ENCODE measurements at regions not wholly inside any gene's neighbourhood (a gene's known extent, or its start where the extent isn't known, plus 50 kb on each side); places are given as distances from the start of the nearest gene placed in this dataset.
"Not testable (repeated sequence)": the region's sequence is repeated elsewhere in the genome, so short reads cannot be mapped to it uniquely, and the experiment has no call there.

- POLR2A ChIA-PET; H3K4me2 ChIP-seq; H2AFZ ChIP-seq (ENCODE audit: low read depth); H3K9me3 ChIP-seq; H3K9ac ChIP-seq; H3F3A ChIP-seq (replicated peaks; ENCODE audit: insufficient read depth); H3K36me3 ChIP-seq (replicated peaks in 1 of 2; ENCODE audit: control insufficient read depth in 1 of 2, insufficient read depth in 2 of 2, low read length in 1 of 2); CTCF ChIA-PET; H4K20me1 ChIP-seq (ENCODE audit: insufficient read depth); H3K4me1 ChIP-seq (ENCODE audit: control insufficient read depth in 1 of 2, insufficient read depth in 2 of 2, low read depth in 1 of 2, low read length in 1 of 2); H3K27ac ChIP-seq (ENCODE audit: low read depth in 2 of 2, low read length in 1 of 2); H3K9me2 ChIP-seq; H3K27me3 ChIP-seq (ENCODE audit: insufficient read depth); H3K4me3 ChIP-seq (ENCODE audit: low read depth in 2 of 2, low read length in 1 of 2); H3K79me2 ChIP-seq (ENCODE audit: insufficient read depth); DNase-seq: not testable (repeated sequence)
- 55% methylated on average over 8 of the region's 8 CpGs for WGBS (ENCODE audit: low lambda C conversion rate)
These were observed 556.5 kb upstream of the IZUMO3 start for GRCh38 chr9:25102204-25102603.

DNA sequence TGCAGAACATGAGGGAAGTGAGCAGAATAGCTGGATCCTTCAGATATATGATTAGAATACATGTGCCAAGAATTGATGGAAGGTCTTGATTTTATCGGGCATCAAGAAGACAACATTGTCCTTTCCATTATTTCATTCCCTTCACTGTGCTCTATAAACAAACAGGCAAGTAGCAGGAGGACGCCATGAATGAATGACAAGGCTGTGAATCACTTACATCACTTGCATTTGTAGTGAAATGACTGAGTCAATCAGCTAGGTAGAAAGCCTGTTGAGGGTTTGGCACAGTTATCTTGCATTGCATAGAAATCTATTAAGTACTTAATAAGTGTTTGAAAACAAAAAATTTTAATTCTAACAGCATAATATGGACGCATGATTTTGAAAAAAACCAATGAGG lies 548.8 kb upstream of the IZUMO3 start:
- WGBS (ENCODE audit: low lambda C conversion rate) = 55% methylated on average over 3 of the region's 3 CpGs
- Histone ChIP-seq H3K9me3 (no peaks in the 10 kb centered on the region; the same call in 1 of the 2 replicates), H3K27ac (ENCODE audit: low read depth in 2 of 2, low read length in 1 of 2) (no peak overlapping the region), H3K36me3 (replicated peaks in 1 of 2; ENCODE audit: control insufficient read depth in 1 of 2, insufficient read depth in 2 of 2, low read length in 1 of 2) (no peaks in the 10 kb centered on the region), H3K9ac (no peak overlapping the region), H3K4me3 (ENCODE audit: low read depth in 2 of 2, low read length in 1 of 2) (no peak overlapping the region), H2AFZ (ENCODE audit: low read depth) (no peak overlapping the region), H3K79me2 (ENCODE audit: insufficient read depth) (no peaks in the 10 kb centered on the region), H4K20me1 (ENCODE audit: insufficient read depth) (no peaks in the 10 kb centered on the region), H3K27me3 (ENCODE audit: insufficient read depth) (no peaks in the 10 kb centered on the region), H3F3A (replicated peaks; ENCODE audit: insufficient read depth) (no peaks in the 10 kb centered on the region), H3K9me2 (peaks cover 5% of the 10 kb centered on the region; the same call in 1 of the 2 replicates), H3K4me1 (ENCODE audit: control insufficient read depth in 1 of 2, insufficient read depth in 2 of 2, low read depth in 1 of 2, low read length in 1 of 2) (no peaks in the 10 kb centered on the region; a peak in 1 of 4 replicates), H3K4me2 (no peak overlapping the region)
- no peak for DNase-seq
- ChIA-PET POLR2A (no interaction called here), CTCF (no interaction called here)
- no peak for TF ChIP-seq RFX5 (IDR thresholded peaks at IDR 0.05; ENCODE audit: low read length)

DNA sequence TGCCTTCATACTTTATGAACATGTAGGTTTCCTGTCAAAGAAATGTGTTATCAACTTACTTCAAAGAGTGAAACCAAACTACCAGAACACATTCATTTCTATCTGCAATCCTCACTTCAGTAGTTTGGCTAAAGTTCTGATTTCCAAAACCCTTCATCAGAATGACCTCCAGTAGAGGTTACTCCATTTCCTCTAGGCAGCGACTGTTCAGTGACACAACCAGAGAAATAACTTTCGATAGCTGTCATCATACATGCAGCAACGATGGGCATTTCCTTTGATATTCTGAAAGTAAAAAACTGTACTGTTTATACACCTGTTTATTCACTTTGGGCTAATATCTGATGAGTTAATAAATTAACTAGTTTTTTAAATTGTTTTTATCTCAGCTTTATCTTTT lies 532.5 kb upstream of the IZUMO3 start:
- TF ChIP-seq SIN3A (IDR thresholded peaks at IDR 0.05; ENCODE audit: borderline replicate concordance, low read depth, low read length) (no peak), NFIC (IDR thresholded peaks at IDR 0.05; ENCODE audit: borderline replicate concordance) (no peak), RAD21 (IDR thresholded peaks at IDR 0.05; ENCODE audit: low read length) (no peak), GATA2 (CRISPR knock-in tag; IDR thresholded peaks at IDR 0.05) (no peak), SMC3 (IDR thresholded peaks at IDR 0.05; ENCODE audit: low read depth, low read length) (no peak), EZH2phosphoT487 (IDR thresholded peaks at IDR 0.05; ENCODE audit: borderline replicate concordance, low read depth) (no peak), RFX5 (IDR thresholded peaks at IDR 0.05; ENCODE audit: low read length) (no peak), CHD2 (IDR thresholded peaks at IDR 0.05; ENCODE audit: low read length, partially characterized antibody) (no peak), POLR2AphosphoS5 (IDR thresholded peaks at IDR 0.05; ENCODE audit: low read depth, low read length) (no peak), JUND (IDR thresholded peaks at IDR 0.05) (no peak), MAX (IDR thresholded peaks at IDR 0.05; ENCODE audit: low read depth) (no peak), TAF1 (IDR thresholded peaks at IDR 0.05; ENCODE audit: borderline replicate concordance, low read depth, low read length) (no peak), EP300 (IDR thresholded peaks at IDR 0.05; ENCODE audit: borderline replicate concordance in 1 of 2, low read depth in 1 of 2, low read length in 1 of 2) (no peak), GABPA (IDR thresholded peaks at IDR 0.05; ENCODE audit: low read depth) (no peak), TCF12 (IDR thresholded peaks at IDR 0.05) (no peak), RCOR1 (IDR thresholded peaks at IDR 0.05; ENCODE audit: low read length) (no peak), RXRA (IDR thresholded peaks at IDR 0.05; ENCODE audit: borderline replicate concordance, low read depth) (no peak), REST (IDR thresholded peaks at IDR 0.05; ENCODE audit: low read depth, low read length) (no peak)
- TF ChIP-seq, protein P1, sequence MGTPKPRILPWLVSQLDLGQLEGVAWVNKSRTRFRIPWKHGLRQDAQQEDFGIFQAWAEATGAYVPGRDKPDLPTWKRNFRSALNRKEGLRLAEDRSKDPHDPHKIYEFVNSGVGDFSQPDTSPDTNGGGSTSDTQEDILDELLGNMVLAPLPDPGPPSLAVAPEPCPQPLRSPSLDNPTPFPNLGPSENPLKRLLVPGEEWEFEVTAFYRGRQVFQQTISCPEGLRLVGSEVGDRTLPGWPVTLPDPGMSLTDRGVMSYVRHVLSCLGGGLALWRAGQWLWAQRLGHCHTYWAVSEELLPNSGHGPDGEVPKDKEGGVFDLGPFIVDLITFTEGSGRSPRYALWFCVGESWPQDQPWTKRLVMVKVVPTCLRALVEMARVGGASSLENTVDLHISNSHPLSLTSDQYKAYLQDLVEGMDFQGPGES (IDR thresholded peaks at IDR 0.05; ENCODE audit: low read depth, low read length) = no peak
- Histone ChIP-seq H4K20me1 (ENCODE audit: insufficient read depth) (no peaks in the 10 kb centered on the region), H3K36me3 (replicated peaks in 1 of 2; ENCODE audit: control insufficient read depth in 1 of 2, insufficient read depth in 2 of 2, low read length in 1 of 2) (no peaks in the 10 kb centered on the region), H3K9me3 (no peaks in the 10 kb centered on the region), H3K4me2 (no peak overlapping the region), H3K27ac (ENCODE audit: low read depth in 2 of 2, low read length in 1 of 2) (no peak overlapping the region; a peak in 1 of 4 replicates), H3K9ac (no peak overlapping the region), H3K27me3 (ENCODE audit: insufficient read depth) (no peaks in the 10 kb centered on the region), H2AFZ (ENCODE audit: low read depth) (no peak overlapping the region), H3K4me3 (ENCODE audit: low read depth in 2 of 2, low read length in 1 of 2) (no peak overlapping the region), H3K79me2 (ENCODE audit: insufficient read depth) (no peaks in the 10 kb centered on the region), H3F3A (replicated peaks; ENCODE audit: insufficient read depth) (no peaks in the 10 kb centered on the region), H3K9me2 (no peaks in the 10 kb centered on the region), H3K4me1 (ENCODE audit: control insufficient read depth in 1 of 2, insufficient read depth in 2 of 2, low read depth in 1 of 2, low read length in 1 of 2) (no peaks in the 10 kb centered on the region)
- POLR2A ChIA-PET = no interaction called here
- DNase-seq = no peak
- CTCF ChIA-PET = no interaction called here
- WGBS (ENCODE audit: low lambda C conversion rate) = 21% methylated on average over 3 of the region's 3 CpGs
